Right renal pelvis (tissue), 4 donors: ENCODE measurements at regions not wholly inside any gene's neighbourhood (a gene's known extent, or its start where the extent isn't known, plus 50 kb on each side); places are given as distances from the start of the nearest gene placed in this dataset.
A peak's percentile ranks its signal among the peaks of the same experiment; 100 is the strongest.

Source experiments
- DNase-seq, 4 donors: peaks; one replicate each; pipeline ENCODE4 v3.0.0-alpha.2; 2013; ENCODE audit warnings: low read depth in 4 of 4, low spot score in 3 of 4, missing footprints in 1 of 4

DNA sequence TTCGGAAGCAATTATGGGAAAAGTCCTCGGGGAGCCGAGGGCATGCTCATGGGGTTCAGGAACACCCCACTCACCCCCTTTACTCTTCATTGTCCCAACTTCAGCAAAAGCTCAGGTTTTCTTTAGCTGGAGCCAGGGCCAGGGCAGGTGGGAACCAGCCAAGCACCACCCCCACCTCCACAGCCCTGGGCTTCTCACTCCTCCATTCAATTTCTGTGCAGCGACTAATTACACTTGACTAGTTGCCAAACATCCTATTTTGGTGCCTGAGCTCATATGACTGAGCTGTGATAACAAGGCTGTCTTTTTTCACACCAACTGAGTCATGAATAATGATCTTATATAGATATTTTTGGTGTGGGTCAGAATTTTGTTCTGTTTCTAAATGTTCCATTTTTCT lies 257.2 kb upstream of the AJAP1 start:
- DNase-seq = no peak

DNA sequence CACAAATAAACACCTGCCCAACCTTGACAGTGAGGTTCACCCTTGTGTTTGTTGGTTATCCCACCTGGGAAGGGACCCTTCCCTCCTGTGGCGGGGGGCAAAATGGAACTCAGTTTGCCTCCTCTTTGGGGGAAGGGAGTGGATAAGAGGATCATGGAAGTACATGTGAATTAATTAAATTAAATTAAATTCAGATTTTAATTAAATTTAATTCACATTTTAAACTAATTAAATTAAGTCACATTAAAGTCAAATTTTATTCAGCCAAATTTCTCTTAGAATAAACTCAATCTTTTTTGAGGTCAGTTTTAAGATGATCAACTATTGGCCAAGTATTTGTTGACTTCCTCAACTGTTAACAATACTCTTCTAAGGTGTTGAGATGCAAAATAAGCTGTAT lies 252.4 kb upstream of the AJAP1 start:
- DNase-seq = no peak

DNA sequence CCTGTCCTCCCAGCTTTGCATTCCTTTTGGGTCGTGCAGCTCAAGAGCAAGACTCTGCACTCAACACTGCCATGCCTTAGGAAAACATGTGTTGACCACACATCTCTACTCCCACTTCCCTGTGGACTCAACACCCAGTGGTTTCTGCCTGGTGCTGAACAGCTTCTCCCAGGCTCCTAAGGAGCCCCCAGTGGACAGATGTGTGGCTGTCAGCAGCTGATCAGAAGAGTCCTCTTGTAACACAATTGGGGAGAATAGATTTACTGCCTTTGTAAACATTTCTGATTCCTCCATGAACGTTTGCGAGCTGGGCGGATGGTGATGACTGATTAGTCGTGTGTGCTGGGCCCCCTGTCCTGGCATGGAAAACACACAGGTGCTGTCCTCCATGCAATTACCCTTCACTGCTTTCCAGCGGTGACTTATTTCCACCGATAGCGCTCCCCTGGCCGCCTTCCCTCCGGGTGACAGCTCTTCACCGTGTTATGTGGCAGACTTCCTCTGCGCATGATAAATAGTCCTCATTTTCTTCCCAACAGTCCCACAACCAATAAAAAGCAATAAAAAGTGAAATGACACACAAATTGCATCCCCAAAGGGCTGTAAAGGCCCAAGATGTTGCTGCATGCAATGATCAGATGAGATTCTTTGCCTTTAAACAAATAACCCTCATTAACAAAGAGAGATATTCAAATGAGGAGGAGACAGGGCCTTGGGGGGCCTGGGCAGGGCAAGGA lies 249.4 kb upstream of the AJAP1 start:
- no peak for DNase-seq

DNA sequence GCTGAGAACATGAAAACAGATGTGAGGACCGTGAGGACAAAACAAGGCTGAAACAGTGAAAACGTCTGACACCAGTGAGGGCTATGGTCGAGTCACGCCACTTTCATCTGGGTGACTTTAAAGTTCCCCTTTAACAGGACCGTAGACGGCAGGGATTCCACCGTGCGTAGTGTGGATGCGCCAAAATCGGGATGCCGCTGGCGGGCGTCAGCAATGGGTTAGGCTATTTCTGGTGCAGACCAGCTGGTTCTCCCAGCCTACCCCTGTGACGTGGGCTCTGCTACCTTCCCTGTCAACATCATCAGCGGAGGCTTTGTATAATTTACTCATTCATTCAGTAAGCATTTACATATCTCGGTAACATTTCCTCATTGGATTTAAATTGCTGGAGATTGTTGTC lies 246.6 kb upstream of the AJAP1 start:
- DNase-seq = no peak

DNA sequence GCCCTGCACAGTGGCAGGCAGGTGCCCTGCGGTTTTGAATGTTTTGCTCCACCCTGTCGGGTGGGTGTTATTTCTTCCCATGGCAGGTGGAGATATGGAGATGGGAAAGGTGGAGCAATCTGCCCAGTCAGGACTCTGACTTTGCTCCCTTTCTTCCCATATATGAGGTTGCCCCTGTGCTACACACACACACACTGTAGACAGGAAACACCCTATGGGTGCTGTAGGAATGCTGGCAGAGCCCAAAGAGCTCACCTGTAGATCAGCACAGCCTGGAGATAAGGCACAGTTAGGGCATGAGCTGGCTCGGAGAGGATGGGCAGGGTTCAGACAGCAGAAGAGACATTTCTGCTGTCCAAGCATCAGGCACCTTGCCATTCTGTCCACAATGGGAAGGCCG lies 246.0 kb upstream of the AJAP1 start:
- DNase-seq = no peak

DNA sequence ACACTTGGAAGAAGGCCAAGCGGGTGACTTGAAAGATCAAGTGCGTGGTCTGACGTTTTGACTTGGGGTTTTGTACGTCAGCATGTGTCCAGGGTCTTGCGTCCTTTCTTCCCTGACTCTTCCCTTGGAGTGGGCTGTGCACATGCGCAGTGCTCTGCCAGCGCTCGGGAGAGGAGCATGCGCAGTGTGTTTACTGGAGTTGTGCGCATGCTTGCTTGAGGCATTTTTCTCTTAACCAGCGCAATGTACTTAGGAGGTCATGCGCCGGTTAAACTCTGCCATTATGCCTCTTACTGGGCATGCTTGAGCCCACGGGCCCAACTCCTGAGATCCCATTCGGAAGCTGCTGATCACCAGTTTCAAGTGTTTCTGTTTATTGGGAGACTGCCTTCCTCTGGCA lies 242.5 kb upstream of the AJAP1 start:
- no peak for DNase-seq

DNA sequence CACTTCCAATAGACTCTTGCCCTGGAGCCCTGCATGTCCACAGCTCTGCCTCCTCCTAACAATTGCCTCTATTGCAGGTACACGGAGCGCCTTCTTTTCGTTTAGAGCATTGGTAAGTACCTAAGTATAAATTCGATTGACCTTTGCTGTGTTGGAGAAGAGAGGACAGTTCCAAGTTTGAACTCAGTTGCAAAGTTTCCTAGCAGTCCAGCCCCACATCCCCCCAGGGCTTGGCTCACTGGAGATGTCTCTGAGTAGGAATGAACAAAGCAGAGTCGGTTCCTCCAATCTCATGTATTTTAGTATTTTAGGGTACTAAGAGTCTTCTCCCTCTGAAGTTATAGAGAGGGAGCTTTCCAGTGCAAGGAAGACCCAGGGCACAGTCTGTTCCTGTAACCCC lies 238.9 kb upstream of the AJAP1 start:
- no peak for DNase-seq

DNA sequence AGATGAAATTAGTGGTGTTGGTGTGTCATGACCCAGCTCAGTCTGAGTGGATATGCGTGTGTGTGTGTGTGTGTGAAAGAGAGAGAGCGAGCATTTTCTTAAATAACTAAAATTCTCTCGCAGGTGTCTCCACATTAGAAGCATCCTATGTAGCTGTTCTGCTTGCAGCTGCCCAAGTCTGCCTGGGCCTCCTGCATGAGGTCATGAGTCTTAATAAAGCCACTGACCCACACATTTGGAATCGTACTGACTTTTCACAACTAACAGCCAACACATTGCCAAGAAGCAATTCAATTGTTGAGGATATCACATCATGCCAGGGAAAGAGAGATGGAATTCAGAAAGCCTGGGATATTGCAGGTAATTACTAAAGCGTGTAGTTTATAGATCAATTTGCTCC lies 238.2 kb upstream of the AJAP1 start:
- no peak for DNase-seq

DNA sequence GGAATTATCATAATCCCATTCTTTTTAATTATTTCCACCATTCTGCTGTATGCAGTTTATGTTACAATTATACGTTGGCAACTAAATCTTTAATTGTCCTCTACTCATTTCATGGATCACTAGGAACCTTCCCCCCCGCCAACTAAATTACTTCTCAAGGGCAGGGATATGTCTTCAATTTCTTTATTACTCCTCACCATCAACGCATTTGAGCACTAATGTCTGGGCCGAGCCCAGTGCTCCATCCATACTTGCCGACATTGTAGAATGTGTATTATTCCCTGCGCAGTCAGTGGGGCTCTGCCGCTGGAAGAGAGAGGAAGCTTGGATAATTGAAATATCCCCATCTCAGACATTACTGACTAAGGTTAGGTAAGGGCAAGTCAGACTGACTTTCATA lies 236.4 kb upstream of the AJAP1 start:
- no peak for DNase-seq

DNA sequence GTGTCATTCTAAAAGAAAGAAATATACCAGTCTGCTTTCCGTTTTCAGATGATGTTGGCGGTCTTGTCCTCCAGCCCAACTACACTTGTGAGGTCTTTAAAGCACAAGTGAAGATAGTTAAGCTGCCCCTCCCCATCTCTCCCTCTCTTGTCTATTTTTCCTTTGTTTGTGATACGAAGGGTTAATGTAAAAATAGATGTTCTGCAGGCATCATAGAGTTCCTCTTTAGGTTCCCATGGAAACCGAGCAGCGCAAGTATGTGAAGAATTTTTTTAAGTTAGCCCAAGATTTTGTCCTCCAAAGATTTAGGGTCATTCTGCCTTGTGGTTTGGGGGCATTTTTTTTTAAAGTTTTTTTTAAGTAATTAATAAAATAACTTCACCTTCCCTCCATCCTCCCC lies 232.4 kb upstream of the AJAP1 start:
- peak in 1 of 4 donors; percentile 2 for DNase-seq

DNA sequence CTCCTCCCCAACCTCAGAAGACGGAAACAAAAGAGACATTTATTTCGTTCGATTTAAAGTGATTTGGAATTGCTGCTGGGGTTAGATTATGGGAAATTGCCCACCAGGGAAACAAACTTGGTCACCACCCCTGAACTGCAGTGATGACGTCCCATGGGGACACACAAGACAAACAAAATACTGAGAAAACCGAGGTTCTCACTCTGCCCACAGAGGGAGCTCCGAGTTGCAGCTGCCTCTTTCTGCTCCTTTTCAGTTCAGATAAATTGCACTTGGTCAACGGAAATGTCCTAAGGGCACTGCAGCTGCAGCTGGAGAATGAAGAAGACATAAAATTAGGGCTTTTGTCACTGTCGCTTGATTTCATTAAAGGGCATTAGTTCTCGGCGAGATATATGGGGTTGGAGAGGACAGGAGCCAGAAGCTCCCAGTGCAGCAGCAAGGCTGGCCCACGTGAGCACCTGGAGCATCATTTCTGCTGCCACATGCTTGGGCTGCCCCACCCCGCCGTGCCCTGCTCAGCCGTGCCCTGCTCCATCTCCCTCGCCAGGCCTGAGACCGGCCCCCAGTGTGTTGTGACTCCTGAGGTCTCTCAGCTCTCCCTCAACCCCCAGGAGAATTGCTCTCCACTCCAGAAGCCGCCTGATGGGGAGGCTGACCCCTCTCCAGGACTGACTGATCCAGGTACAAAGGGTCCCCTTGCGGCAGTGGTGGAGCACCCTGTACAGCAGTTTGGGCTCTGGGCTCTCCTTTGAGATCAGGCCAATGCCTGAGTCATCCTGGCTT lies 231.7 kb upstream of the AJAP1 start:
- DNase-seq = peak in 3 of 4 donors; percentile 3 to 19 (median 18)

DNA sequence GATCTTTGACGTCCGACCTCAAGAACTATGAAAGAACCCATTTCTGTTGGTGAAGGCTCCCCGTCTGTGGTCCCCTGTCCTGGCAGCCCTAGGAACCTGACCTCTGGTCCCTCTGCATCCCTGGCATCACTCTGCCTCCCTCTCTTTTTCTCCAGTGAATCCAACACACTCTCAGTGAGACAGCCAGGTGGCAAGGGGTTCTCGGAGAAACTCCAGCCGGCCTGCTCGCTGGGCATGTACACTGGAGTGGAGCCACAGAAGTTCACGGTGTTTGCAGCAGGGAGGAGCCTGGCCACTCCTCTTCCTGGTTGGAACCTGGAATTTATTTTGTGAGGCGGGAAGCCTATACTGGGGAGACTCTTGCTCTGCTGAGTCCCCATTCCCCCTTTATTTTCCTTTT lies 230.2 kb upstream of the AJAP1 start:
- DNase-seq = no peak

DNA sequence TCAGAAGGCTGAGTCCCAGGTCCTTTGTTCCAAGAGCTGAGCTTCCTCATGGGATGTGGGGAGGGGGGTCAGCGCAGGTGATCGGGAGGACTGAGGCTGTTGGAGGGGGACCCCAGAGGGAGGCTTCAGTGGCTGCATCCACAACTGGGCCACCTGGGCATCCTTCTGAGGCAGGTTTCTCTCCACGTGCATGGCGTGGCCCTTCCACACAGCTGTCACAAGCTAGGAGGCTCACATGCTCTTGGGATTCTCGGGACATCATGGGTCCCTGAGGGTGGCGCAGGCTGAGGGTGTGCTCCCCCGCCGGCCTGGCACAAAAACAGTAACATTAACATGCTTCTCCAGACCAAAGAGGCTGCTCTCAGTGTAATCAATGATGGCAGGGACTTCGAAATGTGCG lies 229.6 kb upstream of the AJAP1 start:
- no peak for DNase-seq

DNA sequence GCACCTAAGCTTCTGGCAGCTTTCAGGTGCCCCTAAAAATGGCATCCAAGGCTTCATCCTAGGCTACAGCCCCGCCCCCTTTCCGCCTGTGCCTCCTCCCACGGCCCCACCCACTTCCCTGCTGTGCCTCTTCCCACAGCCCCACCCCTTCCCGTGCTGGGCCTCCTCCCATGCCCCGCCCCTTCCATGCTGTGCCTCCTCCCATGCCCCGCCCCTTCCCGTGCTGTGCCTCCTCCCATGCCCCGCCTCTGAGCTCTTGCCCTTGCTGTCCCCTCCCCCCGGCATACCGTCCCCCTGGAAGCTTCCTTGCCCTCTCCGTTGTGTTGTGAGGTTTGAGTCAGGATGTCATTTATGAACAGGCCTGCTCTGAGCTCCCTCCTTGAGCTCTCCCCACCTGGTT lies 228.5 kb upstream of the AJAP1 start:
- DNase-seq = no peak

DNA sequence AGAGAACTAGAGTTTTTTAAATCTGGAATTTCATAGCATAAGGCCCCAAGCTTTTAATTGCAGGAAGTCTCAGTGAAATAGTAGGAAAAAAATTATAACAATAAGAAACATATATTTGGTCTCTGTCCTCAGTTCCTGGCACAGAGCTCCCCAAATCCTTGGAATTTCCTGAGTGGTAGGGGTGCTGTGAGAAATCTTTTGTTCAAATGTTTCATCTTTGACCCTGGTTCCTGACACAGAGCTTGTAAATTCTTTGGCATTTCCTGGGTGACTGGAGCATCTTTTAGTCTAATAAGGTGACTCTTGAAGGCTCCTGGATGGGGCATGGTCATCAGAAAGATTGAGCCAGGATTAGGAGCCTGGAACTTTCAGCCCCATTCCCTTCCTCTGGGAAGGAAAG lies 225.7 kb upstream of the AJAP1 start:
- DNase-seq = no peak

DNA sequence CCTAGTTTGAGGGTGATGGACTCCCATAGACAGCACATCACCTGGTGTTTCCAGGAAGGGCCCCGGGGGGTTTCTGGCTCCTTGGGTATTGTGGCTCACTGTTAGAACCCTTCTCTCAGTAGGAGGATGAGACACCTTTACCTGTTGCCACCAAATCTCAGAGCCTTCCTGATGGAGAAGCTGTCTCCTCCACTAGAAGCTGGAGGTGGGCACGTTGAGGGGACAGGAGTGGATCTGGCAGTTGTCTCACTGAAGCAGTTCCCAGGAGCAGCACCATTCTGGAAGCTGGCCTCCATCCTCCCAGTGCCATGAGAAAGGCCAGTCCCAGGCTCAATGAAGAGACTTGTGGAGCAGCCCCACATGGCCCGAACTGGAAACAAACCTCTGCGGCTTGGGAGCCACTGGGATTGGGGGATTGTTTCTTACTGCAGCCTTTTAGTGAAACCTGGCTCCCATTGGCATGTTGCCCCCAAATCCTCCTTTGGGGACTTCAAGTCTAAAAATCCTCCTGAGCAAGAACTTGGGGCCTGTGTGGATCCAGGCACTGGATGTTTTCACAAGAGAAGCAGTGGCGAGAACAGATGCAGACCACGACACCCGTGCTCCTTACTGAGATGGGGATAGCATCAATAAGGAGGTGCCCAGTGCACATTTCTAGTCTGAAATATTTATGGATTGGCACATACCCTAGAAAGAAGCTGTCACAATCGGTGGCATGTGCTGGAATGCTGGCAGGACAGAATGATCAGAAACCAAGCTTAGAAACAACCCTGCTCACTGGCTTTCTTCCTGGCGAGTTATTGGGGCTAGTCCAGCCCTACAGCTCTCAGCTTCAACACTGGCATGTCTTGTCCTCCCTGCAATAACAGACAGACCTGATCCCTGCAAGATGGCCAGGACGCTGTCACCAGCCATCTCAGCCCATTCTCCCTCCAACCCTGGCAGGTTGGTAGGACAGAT lies 223.7 kb upstream of the AJAP1 start:
- DNase-seq = no peak

DNA sequence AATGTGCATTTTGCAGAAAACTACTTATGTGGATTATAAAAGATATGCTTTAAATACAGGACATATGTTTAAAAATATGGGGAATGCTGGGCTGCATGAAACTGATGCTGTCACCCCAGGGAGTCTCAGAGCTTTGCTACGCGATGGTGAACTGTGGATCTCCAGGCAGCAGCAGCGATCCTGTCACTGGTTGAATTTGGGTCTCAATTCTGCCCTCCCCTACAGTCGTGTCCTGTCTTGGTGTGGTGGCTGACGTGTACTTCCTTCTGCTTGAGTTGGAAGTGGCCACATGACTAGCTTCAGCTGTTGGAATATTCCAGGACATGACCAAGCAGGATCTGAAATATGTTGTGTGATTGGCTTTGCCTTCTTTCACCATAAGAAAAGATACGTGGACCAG lies 222.9 kb upstream of the AJAP1 start:
- no peak for DNase-seq

DNA sequence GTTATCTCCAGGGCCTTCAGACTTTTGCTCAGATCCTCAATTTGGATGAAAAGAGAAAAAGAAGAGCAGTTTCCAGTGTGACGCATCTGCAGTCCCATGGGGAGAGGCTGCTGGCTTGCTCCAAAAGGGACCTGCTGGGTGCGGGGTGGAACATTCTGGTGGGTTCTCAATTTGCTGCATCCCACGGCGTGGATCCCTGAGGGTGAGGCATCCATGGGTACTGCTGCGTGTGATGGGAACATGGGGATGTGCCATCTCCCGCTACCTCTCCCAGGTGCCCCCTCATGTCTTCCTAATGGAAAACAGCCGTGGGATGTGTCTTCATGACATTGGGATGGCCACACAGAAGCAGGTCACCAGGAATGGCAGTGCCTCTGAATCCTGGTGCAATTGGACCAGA lies 221.3 kb upstream of the AJAP1 start:
- DNase-seq = no peak

DNA sequence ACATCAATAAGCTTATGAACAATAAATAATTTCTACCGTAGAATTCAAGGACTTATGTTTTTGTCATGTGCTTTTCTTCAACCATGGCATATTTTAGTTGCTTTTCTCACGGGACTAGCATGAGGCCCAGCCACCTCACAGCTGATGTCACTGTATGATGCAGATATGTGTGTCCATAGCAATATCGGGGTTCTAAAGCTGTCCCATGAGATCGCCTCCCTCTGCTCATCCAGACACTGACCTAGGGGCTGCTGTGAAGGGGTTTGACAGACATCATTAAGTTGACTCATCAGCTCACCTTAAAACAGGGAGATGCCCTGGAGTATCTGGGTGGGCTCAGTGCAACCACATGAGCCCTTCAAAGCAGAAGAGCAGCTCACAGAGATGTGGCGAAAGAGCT lies 210.3 kb upstream of the AJAP1 start:
- no peak for DNase-seq

DNA sequence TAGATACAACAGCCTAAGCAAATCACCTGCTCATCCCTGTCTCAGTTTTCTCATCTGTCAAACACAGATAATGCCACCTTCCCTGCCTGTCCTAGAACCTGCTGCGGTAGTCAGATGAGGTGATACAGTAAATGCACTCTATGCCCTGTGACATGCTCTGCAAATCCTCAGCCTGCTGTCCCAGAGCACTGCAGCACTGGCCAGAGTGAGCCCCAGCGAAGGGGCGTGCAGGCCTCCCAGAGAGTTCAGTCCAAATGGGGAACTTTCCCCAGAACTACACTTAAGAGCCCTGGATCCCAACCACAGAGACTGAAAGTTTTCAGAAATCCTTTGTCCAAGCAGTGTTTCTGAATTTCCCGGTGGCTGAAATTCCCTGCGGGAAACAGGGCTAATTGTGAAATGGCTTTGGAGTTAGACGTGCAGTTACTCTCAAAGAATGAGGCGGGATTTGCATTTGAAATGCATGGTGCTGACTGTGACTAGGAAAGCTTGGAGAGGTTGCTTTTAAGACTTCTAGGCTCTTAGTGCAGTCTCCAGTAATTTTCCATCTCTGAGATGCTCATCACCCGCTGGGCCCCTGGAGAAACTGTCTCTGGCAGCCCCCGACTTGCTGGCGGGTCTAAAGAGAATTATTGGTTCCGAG lies 206.5 kb upstream of the AJAP1 start:
- DNase-seq = no peak

DNA sequence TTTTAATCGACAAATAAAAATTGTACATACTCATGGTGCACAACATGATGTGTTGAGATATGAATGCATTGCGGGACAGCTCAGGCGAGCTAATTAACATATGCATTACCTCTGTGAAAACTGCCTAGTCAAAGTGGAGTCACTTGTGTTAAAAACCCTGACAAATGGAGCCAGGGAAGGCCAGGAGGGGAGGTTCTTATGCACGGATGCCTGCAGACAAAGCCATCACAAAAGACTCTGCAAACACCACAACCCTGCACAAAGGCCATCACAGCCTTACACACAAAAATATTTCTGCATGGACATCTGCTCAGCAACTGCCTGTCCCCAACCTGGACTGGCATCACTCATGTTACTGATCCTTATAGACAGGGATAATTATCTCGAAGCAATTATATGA lies 204.4 kb upstream of the AJAP1 start:
- no peak for DNase-seq
